ENCODE measurements at regions not wholly inside any gene's neighbourhood (a gene's known extent, or its start where the extent isn't known, plus 50 kb on each side); places are given as distances from the start of the nearest gene placed in this dataset.

DNA sequence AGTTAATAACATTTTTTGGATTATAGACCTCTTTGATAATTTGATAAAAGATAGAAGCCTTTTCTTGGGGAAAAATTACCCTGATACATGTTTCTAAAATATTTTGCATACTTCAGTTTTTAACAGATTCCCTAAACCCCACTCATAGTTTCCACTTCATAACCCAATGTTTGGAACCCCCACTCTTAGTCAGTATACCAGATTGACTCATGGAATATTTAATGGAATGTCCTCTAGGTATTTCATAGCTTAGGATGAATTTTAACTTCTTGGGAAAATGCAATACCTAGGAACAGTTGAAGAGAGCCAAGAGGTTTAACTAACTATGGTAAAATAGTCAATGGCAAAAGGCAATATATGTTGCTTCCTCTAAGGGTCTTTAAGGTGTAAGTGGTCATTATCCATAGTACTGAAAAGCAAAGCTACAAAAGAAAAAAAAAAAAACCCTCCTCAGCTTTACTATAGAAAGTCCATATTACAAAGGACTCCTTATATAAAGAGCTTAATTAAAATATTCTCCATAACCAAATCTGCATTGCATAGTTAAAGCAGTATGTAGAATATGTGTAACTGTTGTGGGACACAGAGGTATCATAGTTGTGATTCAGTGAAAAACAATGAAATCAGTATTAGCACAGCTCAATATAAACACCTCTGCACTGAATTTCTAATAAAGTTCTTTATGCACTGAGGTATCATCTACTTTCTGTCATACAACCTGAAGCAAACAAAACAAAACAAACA is 159.9 kb downstream of the PCDH7 start:
- intact Hi-C loops (cut with micrococcal nuclease) = no loop called here
- H3K27me3 ChIP-seq (ENCODE audit: control insufficient read depth in 2 of 2, insufficient read depth in 2 of 2, low read length in 2 of 2) = no peaks in the 10 kb centered on the region
- TF ChIP-seq, protein P1, sequence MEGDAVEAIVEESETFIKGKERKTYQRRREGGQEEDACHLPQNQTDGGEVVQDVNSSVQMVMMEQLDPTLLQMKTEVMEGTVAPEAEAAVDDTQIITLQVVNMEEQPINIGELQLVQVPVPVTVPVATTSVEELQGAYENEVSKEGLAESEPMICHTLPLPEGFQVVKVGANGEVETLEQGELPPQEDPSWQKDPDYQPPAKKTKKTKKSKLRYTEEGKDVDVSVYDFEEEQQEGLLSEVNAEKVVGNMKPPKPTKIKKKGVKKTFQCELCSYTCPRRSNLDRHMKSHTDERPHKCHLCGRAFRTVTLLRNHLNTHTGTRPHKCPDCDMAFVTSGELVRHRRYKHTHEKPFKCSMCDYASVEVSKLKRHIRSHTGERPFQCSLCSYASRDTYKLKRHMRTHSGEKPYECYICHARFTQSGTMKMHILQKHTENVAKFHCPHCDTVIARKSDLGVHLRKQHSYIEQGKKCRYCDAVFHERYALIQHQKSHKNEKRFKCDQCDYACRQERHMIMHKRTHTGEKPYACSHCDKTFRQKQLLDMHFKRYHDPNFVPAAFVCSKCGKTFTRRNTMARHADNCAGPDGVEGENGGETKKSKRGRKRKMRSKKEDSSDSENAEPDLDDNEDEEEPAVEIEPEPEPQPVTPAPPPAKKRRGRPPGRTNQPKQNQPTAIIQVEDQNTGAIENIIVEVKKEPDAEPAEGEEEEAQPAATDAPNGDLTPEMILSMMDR (IDR thresholded peaks at IDR 0.05) = no peak
- H3K36me3 ChIP-seq (replicated peaks in 1 of 2; ENCODE audit: control insufficient read depth in 1 of 2, insufficient read depth in 2 of 2, low read length in 2 of 2) = no peaks in the 10 kb centered on the region
- H4K20me1 ChIP-seq (ENCODE audit: insufficient read depth, low read length) = no peaks in the 10 kb centered on the region
- no peak overlapping the region for H3K4me3 ChIP-seq (replicated peaks in 1 of 3; ENCODE audit: low read depth in 2 of 3, low read length in 3 of 3)
- H3K4me2 ChIP-seq (replicated peaks; ENCODE audit: extremely low read depth, low read length, poor library complexity, severe bottlenecking) = no peak overlapping the region
- no peaks in the 10 kb centered on the region for H3K4me1 Mint-ChIP-seq
- H3K4me1 ChIP-seq (ENCODE audit: control insufficient read depth in 1 of 2, insufficient read depth in 2 of 2, low read length in 2 of 2) = no peaks in the 10 kb centered on the region
- no peaks in the 10 kb centered on the region for H3K36me3 Mint-ChIP-seq
- H3K27ac Mint-ChIP-seq = no peak overlapping the region
- H3K9ac ChIP-seq (ENCODE audit: insufficient read depth, low read length, poor library complexity, severe bottlenecking) = no peak overlapping the region
- no peak for DNase-seq
- no peak overlapping the region for H3K27ac ChIP-seq (ENCODE audit: low read depth in 1 of 2, low read length in 2 of 2)
- H3K27me3 Mint-ChIP-seq (ENCODE audit: low read depth in 3 of 3) = no peaks in the 10 kb centered on the region
- no peaks in the 10 kb centered on the region for H3K79me2 ChIP-seq (ENCODE audit: insufficient read depth, low read length)
- peaks cover 0 to 3% (median 0%) of the 10 kb centered on the region in 7 donors for H3K9me3 Mint-ChIP-seq
- no peaks in the 10 kb centered on the region for H3K9me3 ChIP-seq (replicated peaks in 1 of 2; ENCODE audit: control insufficient read depth in 1 of 2, insufficient read depth in 1 of 2, low read length in 2 of 2)
- no peak overlapping the region for H2AFZ ChIP-seq (ENCODE audit: insufficient read depth, low read depth, low read length, poor library complexity, severe bottlenecking)
- H3K4me3 Mint-ChIP-seq = no peak overlapping the region

DNA sequence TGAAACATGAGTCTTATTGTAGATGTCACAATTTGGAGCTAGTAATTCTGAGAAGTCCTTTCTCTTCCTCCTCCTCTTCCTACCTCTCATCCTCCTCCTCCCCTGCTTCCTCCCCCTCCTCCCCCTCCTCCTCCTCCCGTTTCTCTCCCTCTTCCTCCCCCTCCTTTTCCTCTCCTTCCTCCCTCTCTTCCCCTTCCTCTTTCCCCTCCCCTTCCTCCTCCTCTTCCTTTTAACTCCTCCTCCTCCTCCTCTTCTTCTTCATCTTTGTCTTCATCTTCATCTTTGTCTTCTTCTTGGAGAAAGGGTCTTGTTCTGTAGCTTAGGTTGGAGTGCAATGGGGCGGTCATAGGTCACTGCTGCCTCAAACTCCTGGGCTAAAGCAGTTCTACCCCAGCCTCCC is 161.8 kb downstream of the PCDH7 start:
- Mint-ChIP-seq H3K4me1 (no peaks in the 10 kb centered on the region), H3K27me3 (ENCODE audit: low read depth in 3 of 3) (no peaks in the 10 kb centered on the region), H3K36me3 (no peaks in the 10 kb centered on the region), H3K4me3 (no peak overlapping the region), H3K27ac (no peak overlapping the region), H3K9me3 (peaks cover 0 to 3% (median 0%) of the 10 kb centered on the region in 7 donors)
- no CpG with 5 or more reads among the region's 2 CpGs for WGBS (ENCODE audit: insufficient coverage)
- Histone ChIP-seq H3K36me3 (replicated peaks in 1 of 2; ENCODE audit: control insufficient read depth in 1 of 2, insufficient read depth in 2 of 2, low read length in 2 of 2) (no peaks in the 10 kb centered on the region), H3K27ac (ENCODE audit: low read depth in 1 of 2, low read length in 2 of 2) (no peak overlapping the region), H3K27me3 (ENCODE audit: control insufficient read depth in 2 of 2, insufficient read depth in 2 of 2, low read length in 2 of 2) (no peaks in the 10 kb centered on the region), H3K4me1 (ENCODE audit: control insufficient read depth in 1 of 2, insufficient read depth in 2 of 2, low read length in 2 of 2) (no peaks in the 10 kb centered on the region), H2AFZ (ENCODE audit: insufficient read depth, low read depth, low read length, poor library complexity, severe bottlenecking) (no peak overlapping the region), H4K20me1 (ENCODE audit: insufficient read depth, low read length) (no peaks in the 10 kb centered on the region), H3K9ac (ENCODE audit: insufficient read depth, low read length, poor library complexity, severe bottlenecking) (no peak overlapping the region), H3K79me2 (ENCODE audit: insufficient read depth, low read length) (no peaks in the 10 kb centered on the region), H3K4me3 (replicated peaks in 1 of 3; ENCODE audit: low read depth in 2 of 3, low read length in 3 of 3) (no peak overlapping the region), H3K9me3 (replicated peaks in 1 of 2; ENCODE audit: control insufficient read depth in 1 of 2, insufficient read depth in 1 of 2, low read length in 2 of 2) (no peaks in the 10 kb centered on the region), H3K4me2 (replicated peaks; ENCODE audit: extremely low read depth, low read length, poor library complexity, severe bottlenecking) (no peak overlapping the region)
- intact Hi-C loops (cut with micrococcal nuclease) = no loop called here
- no peak for DNase-seq
- TF ChIP-seq, protein P1 (IDR thresholded peaks at IDR 0.05) = no peak
